ENCODE measurements at regions not wholly inside any gene's neighbourhood (a gene's known extent, or its start where the extent isn't known, plus 50 kb on each side); places are given as distances from the start of the nearest gene placed in this dataset.

- TF ChIP-seq CTCF (IDR thresholded peaks at IDR 0.05; ENCODE audit: low read depth, low read length, poor library complexity, severe bottlenecking) (no peak), EZH2phosphoT487 (IDR thresholded peaks at IDR 0.05; ENCODE audit: borderline replicate concordance, low read length) (no peak)
These were observed 661.5 kb downstream of the BRD1 start for GRCh38 chr22:49166211-49166610.
